GM23248 (cell line): ENCODE measurements at regions not wholly inside any gene's neighbourhood (a gene's known extent, or its start where the extent isn't known, plus 50 kb on each side); places are given as distances from the start of the nearest gene placed in this dataset.
A peak's percentile ranks its signal among the peaks of the same experiment; 100 is the strongest.

ENCODE experiments used
- DNase-seq: peaks from one replicate; pipeline ENCODE4 v3.0.0-alpha.2; 2015
- H2AFZ ChIP-seq: fragments of 200-600 bp; sonication (generic); 2 replicates; pipeline ENCODE4 v1.6.1; 2016; ENCODE audit warnings: antibody characterized with exemption
- H3F3A ChIP-seq: fragments of 200-600 bp; sonication (generic); 2 replicates; pipeline ENCODE4 v1.6.1; 2016; ENCODE audit warnings: mild to moderate bottlenecking, antibody characterized with exemption, mixed run types; ENCODE audit not compliant: insufficient read depth
- H3K27ac ChIP-seq: fragments of 200-600 bp; sonication (generic); 2 replicates; pipeline ENCODE4 v1.5.1; 2016; ENCODE audit warnings: mild to moderate bottlenecking
- H3K27me3 ChIP-seq: fragments of 200-600 bp; sonication (generic); replicated peaks from 2 replicates; pipeline ENCODE4 v1.6.1; 2016; ENCODE audit warnings: mild to moderate bottlenecking; ENCODE audit not compliant: insufficient read depth
- H3K36me3 ChIP-seq: fragments of 200-600 bp; sonication (generic); 2 replicates; pipeline ENCODE4 v1.6.1; 2016; ENCODE audit warnings: low read depth, mild to moderate bottlenecking
- H3K4me1 ChIP-seq: fragments of 200-600 bp; sonication (generic); 2 replicates; pipeline ENCODE4 v1.6.1; 2016; ENCODE audit warnings: mild to moderate bottlenecking; ENCODE audit not compliant: insufficient read depth
- H3K4me2 ChIP-seq: fragments of 200-600 bp; sonication (generic); one replicate; pipeline ENCODE4 v1.6.1; 2016; ENCODE audit warnings: mild to moderate bottlenecking; ENCODE audit not compliant: unreplicated experiment
- H3K4me3 ChIP-seq: fragments of 200-600 bp; sonication (generic); 2 replicates; pipeline ENCODE4 v1.5.1; 2016; ENCODE audit warnings: mild to moderate bottlenecking
- H3K79me2 ChIP-seq: fragments of 200-600 bp; sonication (generic); 2 replicates; pipeline ENCODE4 v1.6.1; 2016; ENCODE audit warnings: mild to moderate bottlenecking; ENCODE audit not compliant: insufficient read depth
- H3K9ac ChIP-seq: fragments of 200-600 bp; sonication (generic); 2 replicates; pipeline ENCODE4 v1.6.1; 2016; ENCODE audit warnings: mild to moderate bottlenecking
- H3K9me2 ChIP-seq: fragments of 200-600 bp; sonication (generic); 2 replicates; pipeline ENCODE4 v1.6.1; 2016; ENCODE audit warnings: mixed run types, mild to moderate bottlenecking, moderate library complexity; ENCODE audit not compliant: insufficient read depth
- H3K9me3 ChIP-seq: fragments of 200-600 bp; sonication (generic); one replicate; pipeline ENCODE4 v1.6.1; 2017; ENCODE audit warnings: low read depth
- H4K20me1 ChIP-seq: fragments of 200-600 bp; sonication (generic); 2 replicates; pipeline ENCODE4 v1.6.0; 2016; ENCODE audit not compliant: insufficient read depth
- EZH2 ChIP-seq: fragments of 200-600 bp; sonication (generic); IDR thresholded peaks from 2 replicates; pipeline ENCODE4 v1.6.1; 2018; ENCODE audit warnings: antibody characterized with exemption, mild to moderate bottlenecking; ENCODE audit not compliant: insufficient read depth, poor library complexity, severe bottlenecking
- EZH2phosphoT487 ChIP-seq: fragments of 200-600 bp; sonication (generic); IDR thresholded peaks from 2 replicates; pipeline ENCODE4 v1.6.1; 2018; ENCODE audit warnings: antibody characterized with exemption, moderate library complexity, mild to moderate bottlenecking, low read depth; ENCODE audit not compliant: insufficient read depth
- WGBS, 2 experiments: methylation state at CpG; one replicate each; pipeline ENCODE4 v1.1.6; 2015 to 2017; ENCODE audit warnings: low lambda C conversion rate in 2 of 2, low coverage in 1 of 2; ENCODE audit errors: missing lambda C conversion rate in 2 of 2; 5-methylcytosine and 5-hydroxymethylcytosine counted together
- in situ Hi-C: fragments of 300-500 bp; cut with MboI; formaldehyde crosslinking; loops from 2 replicates; pipeline ENCODE4 v1.15.0; 2020

GRCh38 chr9:108125625-108126024, 636.1 kb upstream of the KLF4 start:
- Histone ChIP-seq H3K4me3 (no peak overlapping the region), H4K20me1 (no peaks in the 10 kb centered on the region), H3K9me3 (no peaks in the 10 kb centered on the region), H3K9me2 (no peaks in the 10 kb centered on the region), H3K27me3 (no peaks in the 10 kb centered on the region), H2AFZ (no peak overlapping the region), H3K9ac (no peak overlapping the region), H3K4me2 (no peak overlapping the region), H3K79me2 (no peaks in the 10 kb centered on the region), H3K27ac (no peak overlapping the region), H3F3A (no peaks in the 10 kb centered on the region), H3K36me3 (no peaks in the 10 kb centered on the region), H3K4me1 (no peaks in the 10 kb centered on the region)
- WGBS, 2 experiments, result 74 to 76% methylated on average over 4 of the region's 4 CpGs
- no peak for TF ChIP-seq EZH2
- no peak for TF ChIP-seq EZH2phosphoT487
- peak; percentile 6 for DNase-seq
- in situ Hi-C loops, result no loop called here

GRCh38 chr9:108119530-108120113, 630.1 kb upstream of the KLF4 start:
- Histone ChIP-seq H2AFZ (no peak overlapping the region), H3K9me2 (no peaks in the 10 kb centered on the region), H3K4me3 (no peak overlapping the region), H3K27ac (no peak overlapping the region), H3K4me1 (no peaks in the 10 kb centered on the region), H3K9ac (no peak overlapping the region), H3F3A (no peaks in the 10 kb centered on the region), H4K20me1 (no peaks in the 10 kb centered on the region), H3K36me3 (no peaks in the 10 kb centered on the region), H3K4me2 (no peak overlapping the region), H3K79me2 (no peaks in the 10 kb centered on the region), H3K27me3 (no peaks in the 10 kb centered on the region), H3K9me3 (no peaks in the 10 kb centered on the region)
- TF ChIP-seq EZH2phosphoT487 (no peak), EZH2 (no peak)
- DNase-seq, result no peak
- in situ Hi-C loops, result no loop called here
- WGBS, 2 experiments, result 76 to 80% methylated on average over 11 of the region's 11 CpGs

- no peak overlapping the region for H3K4me3 ChIP-seq
- in situ Hi-C loops, result no loop called here
- no peaks in the 10 kb centered on the region for H3F3A ChIP-seq
- 81 to 82% methylated on average over 3 of the region's 3 CpGs for WGBS, 2 experiments
- no peak overlapping the region for H3K9ac ChIP-seq
- no peaks in the 10 kb centered on the region for H3K4me1 ChIP-seq
- H3K36me3 ChIP-seq, result no peaks in the 10 kb centered on the region
- no peak for TF ChIP-seq EZH2
- no peak for TF ChIP-seq EZH2phosphoT487
- H3K27ac ChIP-seq, result no peak overlapping the region
- no peak for DNase-seq
- H2AFZ ChIP-seq, result no peak overlapping the region
- no peaks in the 10 kb centered on the region for H3K27me3 ChIP-seq
- H3K9me2 ChIP-seq, result no peaks in the 10 kb centered on the region
- H4K20me1 ChIP-seq, result no peaks in the 10 kb centered on the region
- no peak overlapping the region for H3K4me2 ChIP-seq
- no peaks in the 10 kb centered on the region for H3K79me2 ChIP-seq
- H3K9me3 ChIP-seq, result no peaks in the 10 kb centered on the region
Observed at GRCh38 chr9:108117795-108118194, 628.2 kb upstream of the KLF4 start.

- no peaks in the 10 kb centered on the region for H4K20me1 ChIP-seq
- H3K4me1 ChIP-seq, result no peaks in the 10 kb centered on the region
- no peak overlapping the region for H2AFZ ChIP-seq
- no peaks in the 10 kb centered on the region for H3F3A ChIP-seq
- WGBS, 2 experiments, result 71 to 85% methylated on average over 2 of the region's 2 CpGs
- no peak overlapping the region for H3K4me2 ChIP-seq
- TF ChIP-seq EZH2 (no peak), EZH2phosphoT487 (no peak)
- H3K36me3 ChIP-seq, result no peaks in the 10 kb centered on the region
- no peaks in the 10 kb centered on the region for H3K9me2 ChIP-seq
- no peaks in the 10 kb centered on the region for H3K9me3 ChIP-seq
- no peaks in the 10 kb centered on the region for H3K79me2 ChIP-seq
- no peak for DNase-seq
- no peak overlapping the region for H3K4me3 ChIP-seq
- H3K9ac ChIP-seq, result no peak overlapping the region
- in situ Hi-C loops, result no loop called here
- H3K27ac ChIP-seq, result no peak overlapping the region
- no peaks in the 10 kb centered on the region for H3K27me3 ChIP-seq
Observed at GRCh38 chr9:108117306-108117705, 627.7 kb upstream of the KLF4 start.

- no peak overlapping the region for H3K27ac ChIP-seq
- no peak for DNase-seq
- H4K20me1 ChIP-seq, result no peaks in the 10 kb centered on the region
- no peaks in the 10 kb centered on the region for H3K27me3 ChIP-seq
- H3K4me1 ChIP-seq, result peaks cover 20% of the 10 kb centered on the region
- no peak overlapping the region for H3K4me2 ChIP-seq
- TF ChIP-seq EZH2 (no peak), EZH2phosphoT487 (no peak)
- in situ Hi-C loops, result no loop called here
- no peak overlapping the region for H2AFZ ChIP-seq
- H3K4me3 ChIP-seq, result no peak overlapping the region
- WGBS, 2 experiments, result 89 to 94% methylated on average over 2 of the region's 2 CpGs
- H3K36me3 ChIP-seq, result no peaks in the 10 kb centered on the region
- H3K9me3 ChIP-seq, result no peaks in the 10 kb centered on the region
- H3K9me2 ChIP-seq, result no peaks in the 10 kb centered on the region
- H3F3A ChIP-seq, result peaks cover 17% of the 10 kb centered on the region
- H3K9ac ChIP-seq, result no peak overlapping the region
- H3K79me2 ChIP-seq, result no peaks in the 10 kb centered on the region
Observed at GRCh38 chr9:108113596-108113995, 624.0 kb upstream of the KLF4 start.
